Fibroblast of lung (primary cell): ENCODE measurements at regions not wholly inside any gene's neighbourhood (a gene's known extent, or its start where the extent isn't known, plus 50 kb on each side); places are given as distances from the start of the nearest gene placed in this dataset.

Experiments
- CTCF ChIP-seq, 2 donors: IDR thresholded peaks in 1 of 2; conservative IDR thresholded peaks in 1 of 2; 1 replicate in 1 of 2; 2 replicates in 1 of 2; pipeline ENCODE4 v1.5.1; 2011 to 2012; ENCODE audit warnings: low read length in 2 of 2, control low read depth in 1 of 2, inconsistent platforms in 1 of 2, low read depth in 1 of 2, mild to moderate bottlenecking in 1 of 2
- EZH2 ChIP-seq: IDR thresholded peaks from 2 replicates; pipeline ENCODE4 v1.5.1; 2012; ENCODE audit warnings: low read length, control low read depth, mild to moderate bottlenecking; ENCODE audit errors: missing control alignments

GRCh38 chr12:64558754-64559153, 51.5 kb upstream of the RASSF3 start:
- no peak for TF ChIP-seq CTCF (conservative IDR thresholded peaks at IDR 0.05 in 1 of 2, IDR thresholded peaks at IDR 0.05 in 1 of 2; ENCODE audit: low read depth in 1 of 2, low read length in 2 of 2)
- no peak for TF ChIP-seq EZH2
